SIG-M5 treated with dmso at 0.1 percent for 504 hours (cell line): ENCODE measurements at regions not wholly inside any gene's neighbourhood (a gene's known extent, or its start where the extent isn't known, plus 50 kb on each side); places are given as distances from the start of the nearest gene placed in this dataset.

Experiments
- DNase-seq: peaks from one replicate; lab custom pipeline; 2025; ENCODE audit not compliant: unreplicated experiment; lab: John Stamatoyannopoulos, UW

- DNase-seq, result no peak
Measured at GRCh38 chr12:126337556-126338441, 1272.6 kb downstream of the AACS start.

GRCh38 chr12:126342866-126343265 lies 1277.6 kb downstream of the AACS start:
- no peak for DNase-seq

- DNase-seq, result no peak
Measured at GRCh38 chr12:126343321-126343720, 1278.1 kb downstream of the AACS start.

GRCh38 chr12:126346087-126346486 lies 1280.9 kb downstream of the AACS start:
- no peak for DNase-seq

GRCh38 chr12:126347421-126347820 lies 1282.2 kb downstream of the AACS start:
- DNase-seq, result no peak

- DNase-seq, result no peak
Measured at GRCh38 chr12:126349383-126349782, 1284.1 kb downstream of the AACS start.

- DNase-seq, result no peak
Measured at GRCh38 chr12:126353604-126354003, 1288.4 kb downstream of the AACS start.

- no peak for DNase-seq
Measured at GRCh38 chr12:126354633-126355032, 1289.4 kb downstream of the AACS start.

GRCh38 chr12:126355346-126355745 lies 1290.1 kb downstream of the AACS start:
- no peak for DNase-seq

GRCh38 chr12:126358806-126359205 lies 1293.6 kb downstream of the AACS start:
- no peak for DNase-seq

GRCh38 chr12:126359216-126359615 lies 1294.0 kb downstream of the AACS start:
- no peak for DNase-seq

GRCh38 chr12:126361804-126362203 lies 1296.6 kb downstream of the AACS start:
- no peak for DNase-seq

GRCh38 chr12:126362493-126362892 lies 1297.3 kb downstream of the AACS start:
- no peak for DNase-seq

GRCh38 chr12:126362964-126363363 lies 1297.7 kb downstream of the AACS start:
- DNase-seq, result no peak

GRCh38 chr12:126369487-126370463 lies 1304.5 kb downstream of the AACS start:
- DNase-seq, result no peak

- no peak for DNase-seq
Measured at GRCh38 chr12:126383506-126383905, 1318.3 kb downstream of the AACS start.

- no peak for DNase-seq
Measured at GRCh38 chr12:126384026-126384564, 1318.9 kb downstream of the AACS start.

- DNase-seq, result no peak
Measured at GRCh38 chr12:126385785-126386184, 1320.5 kb downstream of the AACS start.

- DNase-seq, result no peak
Measured at GRCh38 chr12:126389220-126389841, 1324.1 kb downstream of the AACS start.

GRCh38 chr12:126389961-126390360 lies 1324.7 kb downstream of the AACS start:
- DNase-seq, result no peak

GRCh38 chr12:126390969-126391566 lies 1325.8 kb downstream of the AACS start:
- DNase-seq, result no peak
